ENCODE measurements at regions not wholly inside any gene's neighbourhood (a gene's known extent, or its start where the extent isn't known, plus 50 kb on each side); places are given as distances from the start of the nearest gene placed in this dataset.

DNA sequence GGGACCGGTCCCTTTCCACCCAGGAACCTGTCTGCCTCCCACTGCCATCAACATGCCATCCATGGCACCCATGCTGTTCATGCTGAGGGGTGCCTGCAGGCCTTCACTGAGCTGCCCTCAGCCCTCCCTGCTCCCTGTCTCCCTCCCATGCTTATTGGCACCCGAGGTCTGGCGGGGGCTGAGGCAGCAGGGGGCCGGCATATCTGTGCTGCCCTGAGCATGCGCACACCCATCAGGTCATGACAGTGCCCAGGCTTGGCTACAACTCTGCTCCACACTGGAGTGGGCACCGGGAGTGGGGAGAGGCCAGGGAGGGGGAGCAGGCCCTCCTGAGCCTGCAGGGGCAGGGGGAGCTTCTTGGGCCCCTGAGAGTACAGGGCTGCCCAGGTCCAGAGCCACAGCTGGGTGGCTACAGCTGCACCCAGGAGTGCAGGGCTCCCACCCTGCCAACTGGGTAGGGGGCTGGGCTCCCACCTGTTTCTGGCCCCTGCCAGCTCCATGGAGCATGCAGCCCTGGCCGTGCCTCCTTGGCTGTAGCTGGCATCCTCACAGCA, 395.8 kb upstream of the DMD start:
- Histone ChIP-seq H3K4me1 (no peaks in the 10 kb centered on the region), H3K36me3 (no peaks in the 10 kb centered on the region), H3K4me3 (no peak overlapping the region), H3K9me3 (peaks cover 0 to 5% (median 0%) of the 10 kb centered on the region in 12 donors), H3K27ac (no peak overlapping the region), H3K27me3 (no peaks in the 10 kb centered on the region)
- 69 to 91% (median 76%) methylated on average over 2 to 7 of the region's 7 CpGs for WGBS, 4 donors
- ATAC-seq (no peak), DNase-seq (no peak)
- no peak for TF ChIP-seq POLR2A (IDR thresholded peaks at IDR 0.05)
- TF ChIP-seq, protein P1, sequence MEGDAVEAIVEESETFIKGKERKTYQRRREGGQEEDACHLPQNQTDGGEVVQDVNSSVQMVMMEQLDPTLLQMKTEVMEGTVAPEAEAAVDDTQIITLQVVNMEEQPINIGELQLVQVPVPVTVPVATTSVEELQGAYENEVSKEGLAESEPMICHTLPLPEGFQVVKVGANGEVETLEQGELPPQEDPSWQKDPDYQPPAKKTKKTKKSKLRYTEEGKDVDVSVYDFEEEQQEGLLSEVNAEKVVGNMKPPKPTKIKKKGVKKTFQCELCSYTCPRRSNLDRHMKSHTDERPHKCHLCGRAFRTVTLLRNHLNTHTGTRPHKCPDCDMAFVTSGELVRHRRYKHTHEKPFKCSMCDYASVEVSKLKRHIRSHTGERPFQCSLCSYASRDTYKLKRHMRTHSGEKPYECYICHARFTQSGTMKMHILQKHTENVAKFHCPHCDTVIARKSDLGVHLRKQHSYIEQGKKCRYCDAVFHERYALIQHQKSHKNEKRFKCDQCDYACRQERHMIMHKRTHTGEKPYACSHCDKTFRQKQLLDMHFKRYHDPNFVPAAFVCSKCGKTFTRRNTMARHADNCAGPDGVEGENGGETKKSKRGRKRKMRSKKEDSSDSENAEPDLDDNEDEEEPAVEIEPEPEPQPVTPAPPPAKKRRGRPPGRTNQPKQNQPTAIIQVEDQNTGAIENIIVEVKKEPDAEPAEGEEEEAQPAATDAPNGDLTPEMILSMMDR (IDR thresholded peaks at IDR 0.05), result no peak
- intact Hi-C loops (cut with DNase I), result no loop called here

DNA sequence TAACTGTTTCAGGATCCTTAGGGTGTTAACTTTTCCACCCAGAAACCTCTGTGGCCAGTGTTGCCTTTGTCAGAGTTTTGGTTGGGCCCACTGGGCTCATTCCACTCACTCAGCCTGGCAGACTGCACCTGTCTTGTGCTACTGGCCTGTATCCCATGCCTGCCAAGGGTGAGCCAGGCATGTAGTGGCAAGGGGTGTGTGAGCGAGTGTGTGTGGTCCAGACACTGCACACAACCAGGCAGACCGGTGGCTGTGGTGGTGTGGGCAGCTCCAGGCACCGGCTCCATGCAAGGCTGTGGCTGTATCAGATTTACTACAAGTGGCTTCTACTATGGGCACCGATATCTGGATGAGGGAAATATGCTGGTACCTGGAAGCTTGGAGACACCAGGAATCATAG, 394.6 kb upstream of the DMD start:
- no peak for DNase-seq
- intact Hi-C loops (cut with DNase I), result no loop called here

DNA sequence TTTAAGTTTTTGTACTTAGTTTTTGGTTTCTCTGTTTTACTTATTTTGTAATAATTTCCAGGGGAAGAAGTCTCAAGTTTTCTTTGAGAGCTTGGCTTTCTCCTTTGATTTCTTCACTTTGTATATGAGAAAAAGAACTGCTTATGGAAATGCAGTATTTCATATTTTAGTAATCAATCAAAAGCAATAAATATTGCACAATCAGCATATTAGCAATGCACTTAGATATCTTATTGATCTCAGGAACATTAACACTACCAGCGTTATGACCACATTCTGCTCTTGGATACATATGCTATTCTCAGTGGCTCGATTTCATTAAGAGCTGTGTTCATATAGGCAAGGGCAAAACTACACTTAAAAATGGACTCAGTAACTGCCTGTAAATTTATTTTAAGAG, 381.0 kb upstream of the DMD start:
- H3K4me1 ChIP-seq, result no peaks in the 10 kb centered on the region
- H3K27ac ChIP-seq, result no peak overlapping the region
- DNase-seq, result no peak
- ATAC-seq, result no peak
- no peaks in the 10 kb centered on the region for H3K9me3 ChIP-seq
- no peak for TF ChIP-seq POLR2A (IDR thresholded peaks at IDR 0.05)
- TF ChIP-seq, protein P1 (IDR thresholded peaks at IDR 0.05), result no peak
- H3K4me3 ChIP-seq, result no peak overlapping the region
- 63 to 93% (median 71%) methylated on average over 2 of the region's 2 CpGs for WGBS, 4 donors
- intact Hi-C loops (cut with DNase I), result no loop called here
- no peaks in the 10 kb centered on the region for H3K36me3 ChIP-seq
- H3K27me3 ChIP-seq, result no peaks in the 10 kb centered on the region

More for the DNA sequence above, 394.6 kb upstream of the DMD start:
- Histone ChIP-seq H3K36me3 (no peaks in the 10 kb centered on the region), H3K27me3 (no peaks in the 10 kb centered on the region), H3K4me1 (no peaks in the 10 kb centered on the region), H3K4me3 (no peak overlapping the region), H3K9me3 (peaks cover 0 to 5% (median 0%) of the 10 kb centered on the region in 12 donors), H3K27ac (no peak overlapping the region)
- no peak for TF ChIP-seq POLR2A (IDR thresholded peaks at IDR 0.05)
- TF ChIP-seq, protein P1 (IDR thresholded peaks at IDR 0.05), result no peak
- 59 to 90% (median 81%) methylated on average over 4 of the region's 4 CpGs for whole genome bisulfite sequencing, 4 donors
- no peak for ATAC-seq

DNA sequence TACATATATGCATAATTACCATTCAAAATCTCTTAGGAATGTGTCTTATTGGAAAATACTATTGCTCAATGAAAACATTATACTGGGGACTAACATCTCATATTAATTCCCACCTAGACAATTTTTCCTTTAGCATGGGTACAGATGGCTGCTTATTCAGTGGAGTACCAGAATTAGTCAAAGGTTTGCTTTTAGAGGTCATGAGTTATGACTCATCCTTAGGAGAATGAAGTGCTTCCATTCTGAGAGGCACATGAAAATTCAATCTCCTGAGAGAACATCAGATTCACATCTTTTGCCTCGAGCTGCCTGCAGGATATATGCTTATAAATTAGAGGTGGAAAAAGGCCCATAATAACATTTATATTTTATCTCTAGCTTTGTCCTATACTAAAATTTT, 378.0 kb upstream of the DMD start:
- ATAC-seq (no peak), DNase-seq (no peak)
- H3K4me3 ChIP-seq, result no peak overlapping the region
- H3K27me3 ChIP-seq, result no peaks in the 10 kb centered on the region
- H3K4me1 ChIP-seq, result no peaks in the 10 kb centered on the region
- H3K9me3 ChIP-seq, result no peaks in the 10 kb centered on the region
- 21 to 54% (median 31%) methylated on average over 1 of the region's 1 CpG for WGBS, 4 donors
- TF ChIP-seq POLR2A (IDR thresholded peaks at IDR 0.05), result no peak
- H3K36me3 ChIP-seq, result no peaks in the 10 kb centered on the region
- intact Hi-C loops (cut with DNase I), result no loop called here
- no peak overlapping the region for H3K27ac ChIP-seq

DNA sequence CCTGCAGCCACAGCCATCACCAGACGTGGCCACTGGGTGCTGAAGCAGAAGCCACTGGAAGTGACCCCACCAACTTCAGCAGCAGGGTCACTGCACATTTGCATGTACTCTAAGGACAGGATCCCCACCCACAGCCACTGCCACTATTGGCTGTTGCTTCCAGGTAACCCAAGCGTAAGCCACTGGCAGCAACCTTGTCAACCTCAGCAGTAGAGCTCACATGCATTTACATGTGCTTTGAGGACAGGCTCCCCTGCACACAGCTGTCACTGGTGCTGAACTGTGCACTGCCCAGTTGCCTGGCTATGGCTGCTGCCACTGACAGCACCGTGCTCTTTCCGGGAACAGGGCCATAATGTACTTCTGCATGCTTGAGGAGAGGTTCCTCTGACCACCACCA, 332.4 kb upstream of the DMD start:
- intact Hi-C loops (cut with DNase I), result no loop called here
- ATAC-seq (no peak), DNase-seq (peak in 1 of 5 donors; percentile 4)
- no peak overlapping the region for H3K4me3 ChIP-seq
- H3K4me1 ChIP-seq, result no peaks in the 10 kb centered on the region
- WGBS, 4 donors, result 64 to 86% (median 79%) methylated on average over 2 to 4 of the region's 4 CpGs
- no peaks in the 10 kb centered on the region for H3K27me3 ChIP-seq
- H3K9me3 ChIP-seq, result peaks cover 0 to 3% (median 0%) of the 10 kb centered on the region in 12 donors
- H3K27ac ChIP-seq, result no peak overlapping the region
- H3K36me3 ChIP-seq, result no peaks in the 10 kb centered on the region
- TF ChIP-seq POLR2A (IDR thresholded peaks at IDR 0.05), result no peak
- TF ChIP-seq, protein P1 (IDR thresholded peaks at IDR 0.05), result no peak

All from heart left ventricle (tissue), 16 donors.